ENCODE measurements at regions not wholly inside any gene's neighbourhood (a gene's known extent, or its start where the extent isn't known, plus 50 kb on each side); places are given as distances from the start of the nearest gene placed in this dataset.
"Not testable (repeated sequence)": the region's sequence is repeated elsewhere in the genome, so short reads cannot be mapped to it uniquely, and the experiment has no call there.

GRCh38 chr12:127043731-127044130 is 1223.2 kb upstream of the TMEM132C start:
- TF ChIP-seq CTCF (IDR thresholded peaks at IDR 0.05 in 4 of 5, conservative IDR thresholded peaks at IDR 0.05 in 1 of 5), result no peak
- no peak for TF ChIP-seq POLR2A (IDR thresholded peaks at IDR 0.05)
- DNase-seq (no peak), ATAC-seq (no peak)
- intact Hi-C loops (cut with DNase I; ENCODE audit: low total_unique reads) (no loop called here), in situ Hi-C loops (cut with MboI; ENCODE audit: low sequenced_read_pairs in 4 of 4) (no loop called here)
- Histone ChIP-seq H3K9me3 (no peaks in the 10 kb centered on the region), H3K4me1 (no peaks in the 10 kb centered on the region), H3K36me3 (no peaks in the 10 kb centered on the region), H3K27me3 (no peaks in the 10 kb centered on the region), H3K4me3 (no peak overlapping the region), H3K27ac (no peak overlapping the region)

GRCh38 chr12:127044836-127045235 is 1222.1 kb upstream of the TMEM132C start:
- Histone ChIP-seq H3K36me3 (no peaks in the 10 kb centered on the region), H3K27ac (no peak overlapping the region), H3K4me3 (no peak overlapping the region), H3K27me3 (no peaks in the 10 kb centered on the region), H3K9me3 (no peaks in the 10 kb centered on the region), H3K4me1 (no peaks in the 10 kb centered on the region)
- DNase-seq, result no peak
- ATAC-seq, result no peak
- in situ Hi-C loops (cut with MboI; ENCODE audit: low sequenced_read_pairs in 4 of 4), result no loop called here
- intact Hi-C loops (cut with DNase I; ENCODE audit: low total_unique reads), result no loop called here
- no peak for TF ChIP-seq POLR2A (IDR thresholded peaks at IDR 0.05)
- no peak for TF ChIP-seq CTCF (IDR thresholded peaks at IDR 0.05 in 4 of 5, conservative IDR thresholded peaks at IDR 0.05 in 1 of 5)

- in situ Hi-C loops (cut with MboI; ENCODE audit: low sequenced_read_pairs in 4 of 4) (no loop called here), intact Hi-C loops (cut with DNase I; ENCODE audit: low total_unique reads) (no loop called here)
- no peak overlapping the region for H3K27ac ChIP-seq
- TF ChIP-seq CTCF (IDR thresholded peaks at IDR 0.05 in 4 of 5, conservative IDR thresholded peaks at IDR 0.05 in 1 of 5) (no peak), POLR2A (IDR thresholded peaks at IDR 0.05) (no peak)
- no peaks in the 10 kb centered on the region for H3K9me3 ChIP-seq
- no peaks in the 10 kb centered on the region for H3K4me1 ChIP-seq
- no peaks in the 10 kb centered on the region for H3K36me3 ChIP-seq
- no peak for ATAC-seq
- no peak for DNase-seq
- H3K4me3 ChIP-seq, result no peak overlapping the region
- no peaks in the 10 kb centered on the region for H3K27me3 ChIP-seq
Observed at GRCh38 chr12:127046467-127046866, 1220.5 kb upstream of the TMEM132C start.

- Histone ChIP-seq H3K27ac (no peak overlapping the region), H3K9me3 (no peaks in the 10 kb centered on the region), H3K36me3 (no peaks in the 10 kb centered on the region), H3K27me3 (no peaks in the 10 kb centered on the region), H3K4me1 (no peaks in the 10 kb centered on the region), H3K4me3 (no peak overlapping the region)
- DNase-seq, result no peak
- no peak for ATAC-seq
- in situ Hi-C loops (cut with MboI; ENCODE audit: low sequenced_read_pairs in 4 of 4), result no loop called here
- intact Hi-C loops (cut with DNase I; ENCODE audit: low total_unique reads), result no loop called here
- TF ChIP-seq CTCF (IDR thresholded peaks at IDR 0.05 in 4 of 5, conservative IDR thresholded peaks at IDR 0.05 in 1 of 5), result no peak
- TF ChIP-seq POLR2A (IDR thresholded peaks at IDR 0.05), result no peak
Observed at GRCh38 chr12:127048057-127048456, 1218.9 kb upstream of the TMEM132C start.

GRCh38 chr12:127048525-127048924 is 1218.4 kb upstream of the TMEM132C start:
- intact Hi-C loops (cut with DNase I; ENCODE audit: low total_unique reads); in situ Hi-C loops (cut with MboI; ENCODE audit: low sequenced_read_pairs in 4 of 4); H3K27ac ChIP-seq; H3K4me3 ChIP-seq; H3K36me3 ChIP-seq; H3K9me3 ChIP-seq; DNase-seq; ATAC-seq; H3K4me1 ChIP-seq; H3K27me3 ChIP-seq: not testable (repeated sequence)

All from gastrocnemius medialis (tissue), 4 donors.